HCT116 (cell line): ENCODE measurements at regions not wholly inside any gene's neighbourhood (a gene's known extent, or its start where the extent isn't known, plus 50 kb on each side); places are given as distances from the start of the nearest gene placed in this dataset.
"Not testable (repeated sequence)": the region's sequence is repeated elsewhere in the genome, so short reads cannot be mapped to it uniquely, and the experiment has no call there.

Source experiments
- ATAC-seq: fragments of 200-7000 bp; cut with Tn5 transposase; 2 replicates; pipeline ENCODE4 v1.9.1; 2020; ENCODE audit warnings: mild to moderate bottlenecking, moderate library complexity
- BruUV-seq: library from RNA; stranded (reverse); fragments of 400-500 nt; replicated peaks from 2 replicates; lab custom pipeline; 2021; lab: Mats Ljungman, UMichigan
- CTCF ChIA-PET: fragments of 300-600 bp; sonication (Branson Sonifier 250); formaldehyde crosslinking; loops from one replicate; lab custom pipeline; 2021; ENCODE audit warnings: antibody characterized with exemption; lab: Charles Lee
- POLR2A ChIA-PET: fragments of 300-600, 350-600 bp; sonication (Branson Sonifier 250); formaldehyde crosslinking; loops from one replicate; lab custom pipeline; 2021; ENCODE audit warnings: antibody characterized with exemption; lab: Charles Lee
- RAD21 ChIA-PET, 2 experiments: fragments of 300-600 bp; sonication (Branson Sonifier 250); formaldehyde crosslinking; loops; one replicate each; lab custom pipeline; 2023; ENCODE audit warnings: low total read pairs in 2 of 2; ENCODE audit not compliant: uncharacterized antibody in 2 of 2, unreplicated experiment in 2 of 2, low non-redundant PET in 1 of 2; lab: Charles Lee
- DNase-seq: peaks from one replicate; pipeline ENCODE4 v3.0.0-alpha.2; 2010; ENCODE audit warnings: low read depth, low spot score
- H2AFZ ChIP-seq: fragments of 200-600 bp; shearing (Covaris generic), sonication (generic); 2 replicates; pipeline ENCODE4 v1.6.1; 2017; ENCODE audit warnings: low read depth, mixed run types, mixed read lengths, antibody characterized with exemption, low read length; ENCODE audit not compliant: poor library complexity, severe bottlenecking
- H3K27ac ChIP-seq: 2 replicates; pipeline ENCODE4 v1.5.1; 2012; ENCODE audit warnings: low read depth, low read length
- H3K27me3 ChIP-seq: fragments of 200-600 bp; sonication (generic); 2 replicates; pipeline ENCODE4 v1.6.1; 2016; ENCODE audit warnings: mixed run types, low read length, mixed read lengths; ENCODE audit not compliant: insufficient read depth
- H3K36me3 ChIP-seq, 2 experiments: fragments of 200-500 bp in 1 of 2; fragments of 200-600 bp in 1 of 2; sonication (Bioruptor generic) in 1 of 2; sonication (generic) in 1 of 2; 2 replicates each; pipeline versions ENCODE4 v1.5.1 to v1.6.1; 2014 to 2016; ENCODE audit warnings: low read length in 2 of 2, inconsistent platforms in 1 of 2, mixed read lengths in 1 of 2, mixed run types in 1 of 2; ENCODE audit not compliant: insufficient read depth in 2 of 2, control insufficient read depth in 1 of 2
- H3K4me1 ChIP-seq, 2 experiments: fragments of 200-600 bp in 1 of 2; sonication (generic) in 1 of 2; 2 replicates each; pipeline versions ENCODE4 v1.5.1 to v1.6.1; 2012 to 2017; ENCODE audit warnings: low read length in 2 of 2, inconsistent platforms in 1 of 2, mild to moderate bottlenecking in 1 of 2, mixed read lengths in 1 of 2, mixed run types in 1 of 2, moderate library complexity in 1 of 2; ENCODE audit not compliant: insufficient read depth in 2 of 2, control insufficient read depth in 1 of 2
- H3K4me2 ChIP-seq: fragments of 200-600 bp; sonication (generic); 2 replicates; pipeline ENCODE4 v1.6.1; 2017; ENCODE audit warnings: mixed run types, low read length, mixed read lengths
- H3K4me3 ChIP-seq, 2 experiments: fragments of 200-600 bp in 1 of 2; sonication (generic) in 1 of 2; replicated peaks in 1 of 2; 2 replicates each; pipeline ENCODE4 v1.5.1; 2011 to 2016; ENCODE audit warnings: low read length in 2 of 2, control low read depth in 1 of 2, low read depth in 1 of 2, mild to moderate bottlenecking in 1 of 2, mixed read lengths in 1 of 2, mixed run types in 1 of 2
- H3K79me2 ChIP-seq: fragments of 200-600 bp; sonication (generic); 2 replicates; pipeline ENCODE4 v1.6.1; 2017; ENCODE audit warnings: mild to moderate bottlenecking, mixed run types, low read length, moderate library complexity, mixed read lengths; ENCODE audit not compliant: insufficient read depth
- H3K9ac ChIP-seq: fragments of 200-600 bp; sonication (generic); 2 replicates; pipeline ENCODE4 v1.6.1; 2016; ENCODE audit warnings: low read length, mixed read lengths
- H3K9me2 ChIP-seq: fragments of 200-600 bp; sonication (generic), shearing (Covaris generic); 2 replicates; pipeline ENCODE4 v1.6.1; 2017; ENCODE audit warnings: mixed run types, mild to moderate bottlenecking, moderate library complexity; ENCODE audit not compliant: insufficient read depth
- H3K9me3 ChIP-seq, 2 experiments: fragments of 200-500 bp in 1 of 2; fragments of 200-600 bp in 1 of 2; sonication (Bioruptor generic) in 1 of 2; sonication (generic) in 1 of 2; 2 replicates each; pipeline ENCODE4 v1.6.1; 2014 to 2017; ENCODE audit warnings: low read length in 2 of 2, mixed read lengths in 2 of 2, inconsistent platforms in 1 of 2, low read depth in 1 of 2, mild to moderate bottlenecking in 1 of 2, mixed run types in 1 of 2, moderate library complexity in 1 of 2; ENCODE audit not compliant: control insufficient read depth in 1 of 2, insufficient read depth in 1 of 2
- H4K20me1 ChIP-seq: fragments of 200-600 bp; sonication (generic), shearing (Covaris generic); 2 replicates; pipeline ENCODE4 v1.6.1; 2017; ENCODE audit warnings: mixed run types, mild to moderate bottlenecking, moderate library complexity; ENCODE audit not compliant: insufficient read depth
- POLR2A ChIP-seq: IDR thresholded peaks from 2 replicates; pipeline ENCODE4 v1.7.0; 2011; ENCODE audit warnings: borderline replicate concordance; ENCODE audit not compliant: insufficient read depth, insufficient read length; ENCODE audit errors: extremely low read depth
- REST ChIP-seq: IDR thresholded peaks from 2 replicates; pipeline ENCODE4 v1.6.1; 2012; ENCODE audit warnings: low read depth
- ZNF274 ChIP-seq: fragments of 200-500 bp; sonication (Bioruptor generic); IDR thresholded peaks from 2 replicates; pipeline ENCODE4 v1.6.1; 2014; ENCODE audit warnings: mild to moderate bottlenecking, low read depth, low read length, inconsistent platforms
- intact Hi-C: fragments of 100-400 bp; cut with micrococcal nuclease; formaldehyde crosslinking; loops from 2 replicates; pipeline ENCODE4 v1.10.0; 2022

GRCh38 chr3:11709782-11710181, 66.1 kb upstream of the VGLL4 start:
- no peak overlapping the region for H3K4me3 ChIP-seq
- no peak overlapping the region for H3K27ac ChIP-seq
- intact Hi-C loops = no loop called here
- BruUV-seq = no TSS peak
- POLR2A ChIA-PET = no interaction called here
- no peak for DNase-seq
- H3K9me3 ChIP-seq = peaks cover 8 to 14% of the 10 kb centered on the region in 2 experiments; a peak in 2 of 4 replicates
- RAD21 ChIA-PET = no interaction called here
- no peaks in the 10 kb centered on the region for H3K9me2 ChIP-seq
- no peak overlapping the region for H2AFZ ChIP-seq
- no peaks in the 10 kb centered on the region for H3K4me1 ChIP-seq
- H4K20me1 ChIP-seq = no peaks in the 10 kb centered on the region
- no peak overlapping the region for H3K4me2 ChIP-seq
- TF ChIP-seq ZNF274 (no peak), POLR2A (no peak), REST (no peak)
- CTCF ChIA-PET = no interaction called here
- ATAC-seq = no peak
- H3K36me3 ChIP-seq = peaks cover 0 to 5% of the 10 kb centered on the region in 2 experiments; a peak in 1 of 4 replicates
- H3K9ac ChIP-seq = no peak overlapping the region
- H3K27me3 ChIP-seq = no peaks in the 10 kb centered on the region
- H3K79me2 ChIP-seq = peaks cover 58% of the 10 kb centered on the region

GRCh38 chr3:11707084-11707483, 63.4 kb upstream of the VGLL4 start:
- H3K27ac ChIP-seq, H4K20me1 ChIP-seq, intact Hi-C loops, H3K4me3 ChIP-seq, H2AFZ ChIP-seq, ATAC-seq, H3K9me2 ChIP-seq, POLR2A ChIA-PET, BruUV-seq, CTCF ChIA-PET, H3K4me1 ChIP-seq, H3K4me2 ChIP-seq, H3K27me3 ChIP-seq, H3K9ac ChIP-seq, H3K36me3 ChIP-seq, RAD21 ChIA-PET, DNase-seq: not testable (repeated sequence)
- H3K9me3 ChIP-seq = peaks cover 8 to 14% of the 10 kb centered on the region in 2 experiments; a peak in 2 of 4 replicates
- H3K79me2 ChIP-seq = peaks cover 49% of the 10 kb centered on the region
